PFSK-1 (cell line): ENCODE measurements at regions not wholly inside any gene's neighbourhood (a gene's known extent, or its start where the extent isn't known, plus 50 kb on each side); places are given as distances from the start of the nearest gene placed in this dataset.

Experiments
- FOXP2 ChIP-seq: optimal IDR thresholded peaks from 2 replicates; pipeline ENCODE3; 2011; ENCODE audit warnings: borderline replicate concordance, control low read depth, inconsistent platforms; ENCODE audit not compliant: insufficient read depth; ENCODE audit errors: extremely low read length, extremely low read depth
- POLR2AphosphoS5 ChIP-seq: IDR thresholded peaks from 2 replicates; pipeline ENCODE4 v1.6.1; 2012; ENCODE audit warnings: low read depth, mild to moderate bottlenecking, control low read depth, low read length, moderate library complexity
- REST ChIP-seq, 2 experiments: IDR thresholded peaks; 2 replicates each; pipeline versions ENCODE4 v1.6.1 to v1.8.0; 2011 to 2012; ENCODE audit warnings: low read depth in 2 of 2, low read length in 2 of 2, control low read depth in 1 of 2, inconsistent platforms in 1 of 2, mild to moderate bottlenecking in 1 of 2, moderate library complexity in 1 of 2; ENCODE audit not compliant: insufficient read depth in 1 of 2
- SIN3A ChIP-seq: IDR thresholded peaks from 2 replicates; pipeline ENCODE4 v1.6.1; 2012; ENCODE audit warnings: mild to moderate bottlenecking, low read length, moderate library complexity, borderline replicate concordance; ENCODE audit not compliant: insufficient read depth
- TAF1 ChIP-seq: IDR thresholded peaks from 2 replicates; pipeline ENCODE4 v1.6.1; 2012; ENCODE audit warnings: low read length, control low read depth, borderline replicate concordance; ENCODE audit not compliant: insufficient read depth

- no peak for TF ChIP-seq REST (IDR thresholded peaks at IDR 0.05; ENCODE audit: insufficient read depth in 1 of 2, low read depth in 2 of 2, low read length in 2 of 2)
- TF ChIP-seq TAF1, result no peak
- TF ChIP-seq POLR2AphosphoS5, result no peak
- no peak for TF ChIP-seq SIN3A
- no peak for TF ChIP-seq FOXP2
Observed at GRCh38 chr5:52705720-52706119, 82.0 kb upstream of the ITGA1 start.
